GM19463 (cell line): ENCODE measurements at regions not wholly inside any gene's neighbourhood (a gene's known extent, or its start where the extent isn't known, plus 50 kb on each side); places are given as distances from the start of the nearest gene placed in this dataset.

Experiments used
- ATAC-seq: cut with Tn5 transposase; IDR thresholded peaks from one replicate; pipeline ENCODE4 v1.9.1; 2021; ENCODE audit warnings: mild to moderate bottlenecking, moderate library complexity; ENCODE audit not compliant: unreplicated experiment

DNA sequence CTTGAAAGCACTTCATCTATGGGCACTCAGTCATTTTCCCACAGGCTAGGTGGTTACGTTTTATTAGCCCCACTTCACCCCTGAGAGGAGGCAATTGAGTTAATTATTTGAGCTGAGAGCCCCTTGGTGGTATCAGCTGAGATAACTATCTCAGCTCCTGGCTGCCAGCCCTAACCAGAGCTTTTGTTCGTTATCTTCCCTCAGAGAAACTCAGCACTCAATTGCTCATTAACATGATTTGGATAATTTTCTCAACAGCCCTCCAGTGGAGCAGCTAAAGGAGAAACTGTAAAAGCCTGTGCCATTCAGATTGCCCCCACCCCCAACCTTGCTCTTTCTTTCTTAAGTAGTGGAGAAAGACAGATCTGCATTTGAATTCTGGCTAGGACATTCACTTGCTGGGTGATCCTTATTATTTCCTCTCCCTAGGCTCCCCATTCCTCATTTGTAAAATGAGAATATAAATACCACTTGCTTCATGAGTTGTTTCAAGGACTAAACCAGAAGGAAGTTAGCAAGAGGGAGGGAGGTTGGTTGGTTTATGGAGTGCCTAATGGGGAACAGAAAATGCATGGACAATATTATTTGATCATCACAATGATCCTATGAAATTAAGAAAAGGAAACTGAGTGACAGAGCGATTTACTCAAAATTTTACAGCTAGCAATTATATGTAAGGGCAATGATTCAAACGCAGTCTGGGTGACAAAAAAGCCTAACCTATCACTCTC is 218.7 kb upstream of the FGGY start:
- ATAC-seq, result no peak

DNA sequence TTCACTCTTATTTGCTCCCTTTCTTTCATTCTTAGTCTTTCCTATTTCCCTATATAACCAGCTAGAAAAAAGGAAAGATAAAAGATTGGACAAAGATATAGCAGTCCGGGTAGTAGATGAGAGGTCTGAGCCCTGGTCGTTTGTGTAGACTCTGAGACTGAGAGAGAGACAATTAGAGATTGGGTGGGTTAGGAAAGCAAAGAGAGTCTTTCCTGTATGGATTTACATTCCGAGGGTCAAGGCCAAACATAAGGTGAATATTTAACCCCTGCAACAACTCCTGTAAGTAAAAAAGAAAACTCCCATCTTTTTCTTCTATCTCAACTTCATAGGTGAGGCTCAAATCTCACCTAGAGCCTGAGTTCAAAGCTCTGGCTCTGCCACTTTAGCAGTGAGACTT is 218.0 kb upstream of the FGGY start:
- no peak for ATAC-seq

DNA sequence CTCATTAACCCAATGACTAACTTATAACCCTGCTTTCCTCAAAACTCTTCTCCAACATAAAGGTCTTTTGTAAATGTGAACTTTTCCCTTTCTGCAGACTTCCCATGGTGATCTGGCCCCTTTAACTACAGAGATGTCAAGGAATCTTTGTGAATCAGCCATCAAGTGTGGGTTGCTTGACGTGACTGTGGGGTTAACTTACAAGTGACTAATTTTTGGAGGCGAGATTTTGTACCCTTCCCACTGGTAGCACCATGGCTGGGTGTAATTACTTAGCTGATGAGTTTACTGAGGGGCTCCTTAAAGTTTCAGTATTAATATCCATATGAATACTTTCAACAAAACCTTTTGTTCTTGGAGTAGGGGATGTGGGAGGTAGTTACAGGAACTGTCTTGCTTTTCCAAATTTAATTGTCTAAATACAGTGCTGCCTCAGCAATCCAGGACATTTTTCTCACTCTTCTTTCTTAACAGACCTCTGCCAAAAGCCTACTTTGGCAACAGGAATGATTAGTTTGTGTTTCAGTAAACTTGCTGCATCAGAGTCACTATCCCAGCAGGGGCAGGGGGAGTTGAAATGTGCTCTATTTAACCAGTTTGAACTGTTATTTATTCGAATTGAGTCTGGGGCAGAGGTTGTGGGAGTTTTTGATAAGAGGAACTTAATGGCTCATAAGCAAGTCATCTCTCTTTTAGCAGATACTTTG is 217.3 kb upstream of the FGGY start:
- ATAC-seq, result no peak

DNA sequence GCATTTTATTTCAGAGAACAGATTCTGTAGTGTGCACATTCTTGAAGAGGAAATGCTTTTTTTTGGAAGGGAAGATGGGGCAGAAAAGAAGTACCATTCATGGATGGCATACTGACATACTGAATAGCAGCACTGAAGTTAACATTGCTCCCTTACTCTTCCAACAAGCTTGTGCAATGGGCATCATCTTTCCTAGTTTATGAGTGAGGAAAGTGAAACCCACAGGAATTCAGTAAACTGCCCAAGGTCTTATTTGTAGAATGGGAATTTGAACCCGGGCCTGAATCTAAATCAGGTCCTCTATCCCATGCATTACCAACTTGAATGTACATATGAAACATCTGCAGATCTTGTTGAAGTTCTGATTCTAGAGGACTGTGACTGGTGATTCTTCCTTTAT is 215.7 kb upstream of the FGGY start:
- ATAC-seq, result no peak

DNA sequence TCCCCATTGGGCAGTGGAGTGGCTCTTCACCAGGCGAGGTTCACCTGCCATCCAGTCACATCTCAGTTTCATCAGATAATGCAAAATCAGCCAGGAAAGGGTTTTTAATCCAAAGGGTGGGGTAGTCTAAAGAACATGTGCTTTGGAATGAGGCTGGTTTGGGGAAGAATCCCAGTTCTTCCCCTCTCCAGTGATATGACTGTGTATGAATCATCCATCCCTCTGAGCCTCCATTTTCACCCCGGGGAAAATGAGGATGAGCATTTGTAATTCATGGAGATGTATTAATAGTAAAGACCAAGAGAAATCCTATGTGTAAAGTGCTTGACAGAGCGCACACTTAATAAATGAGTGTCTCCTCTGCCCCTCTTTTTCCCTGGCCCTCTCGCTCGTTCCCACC is 215.1 kb upstream of the FGGY start:
- ATAC-seq, result no peak

DNA sequence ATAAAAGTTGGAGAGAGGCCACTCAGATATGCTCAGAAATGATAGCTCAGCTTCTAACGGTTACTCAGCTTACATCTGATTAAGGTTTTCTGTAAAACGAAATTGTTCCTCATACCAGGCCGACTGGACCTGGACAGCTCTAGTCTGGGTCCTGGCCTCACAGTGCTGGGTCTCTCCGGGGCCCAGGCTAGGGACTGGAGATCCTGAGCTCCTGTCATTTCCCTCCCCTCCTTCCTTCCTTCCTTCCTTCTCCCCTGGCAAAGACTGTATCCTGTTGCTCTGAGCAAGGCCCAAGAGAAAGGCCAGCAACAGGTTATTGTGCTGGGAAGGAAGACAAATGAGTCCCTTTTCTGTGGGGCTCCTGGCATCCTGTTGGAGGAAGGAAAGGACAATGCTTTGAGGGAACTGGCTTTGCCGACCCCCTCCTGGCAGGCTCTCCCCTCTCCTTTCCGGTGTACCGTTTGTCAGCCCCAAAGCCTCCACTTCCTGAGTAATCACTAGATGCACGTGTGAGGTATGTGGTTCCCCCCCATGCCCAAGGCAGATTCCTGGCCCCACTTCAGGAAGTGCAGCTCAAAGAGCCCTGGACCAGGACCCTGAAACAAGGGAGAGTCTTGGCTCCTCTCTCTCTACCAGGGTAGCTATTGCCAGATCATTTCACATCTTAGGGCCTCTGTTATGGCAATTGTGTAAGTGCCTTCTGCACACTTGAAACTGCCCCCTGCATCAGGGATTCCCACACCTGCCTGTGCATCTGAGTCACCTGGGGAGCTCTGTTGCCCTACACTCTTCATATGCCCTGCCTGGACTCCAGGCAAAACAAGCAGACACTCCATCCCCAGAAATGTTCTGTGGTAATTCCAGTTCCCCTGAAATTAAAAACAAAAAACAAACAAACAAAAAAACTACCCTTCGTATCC is 212.7 kb upstream of the FGGY start:
- no peak for ATAC-seq

DNA sequence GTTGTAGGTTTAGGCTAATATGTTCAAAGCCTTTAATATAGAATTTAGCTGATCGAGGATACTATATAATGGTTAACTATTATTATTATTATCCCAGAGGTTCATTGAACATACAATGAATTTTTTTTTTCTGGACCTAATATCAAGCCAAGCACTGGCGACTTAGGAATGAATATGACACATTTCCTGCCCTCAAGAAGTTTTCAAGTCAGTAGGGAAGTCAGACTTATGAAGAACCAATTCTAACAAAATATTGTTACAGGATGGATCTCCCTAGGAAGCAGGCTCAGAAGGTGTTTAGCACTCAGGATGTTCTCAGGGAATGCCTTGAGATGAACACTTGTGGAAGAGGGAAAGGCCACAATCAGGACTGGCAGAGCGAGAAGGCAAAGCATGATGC is 211.8 kb upstream of the FGGY start:
- no peak for ATAC-seq

DNA sequence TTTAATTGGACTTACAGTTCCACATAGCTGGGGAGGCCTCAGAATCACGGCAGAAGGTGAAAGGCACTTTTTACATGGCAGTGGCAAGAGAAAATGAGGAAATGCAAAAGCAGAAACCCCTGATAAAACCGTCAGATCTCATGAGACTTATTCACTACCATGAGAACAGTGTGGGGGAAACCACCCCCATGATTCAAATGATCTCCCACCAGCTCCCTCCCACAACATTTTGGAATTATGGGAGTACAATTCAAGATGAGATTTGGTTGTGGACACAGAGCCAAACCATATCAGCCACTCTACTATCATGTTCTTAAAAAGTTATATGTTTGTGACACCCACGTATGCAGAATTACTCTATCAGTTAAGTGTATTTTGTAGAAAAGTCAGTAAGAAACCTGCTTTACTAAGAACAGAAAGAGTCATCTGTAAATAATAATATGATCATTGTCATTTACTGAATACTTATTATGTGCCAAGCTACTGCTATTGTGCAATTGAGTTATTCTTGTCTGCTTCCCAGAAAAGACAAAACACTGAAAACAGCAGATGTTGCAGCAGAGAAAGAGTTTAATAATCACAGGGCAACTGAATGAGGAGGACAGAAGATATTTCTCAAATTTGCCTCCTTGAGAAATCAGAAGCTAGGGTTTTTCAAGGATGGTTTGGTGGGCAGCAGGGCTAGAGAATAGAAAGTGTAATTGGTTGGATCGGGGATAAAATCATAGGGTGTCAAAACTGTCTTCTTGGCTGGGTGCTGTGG is 207.7 kb upstream of the FGGY start:
- no peak for ATAC-seq

DNA sequence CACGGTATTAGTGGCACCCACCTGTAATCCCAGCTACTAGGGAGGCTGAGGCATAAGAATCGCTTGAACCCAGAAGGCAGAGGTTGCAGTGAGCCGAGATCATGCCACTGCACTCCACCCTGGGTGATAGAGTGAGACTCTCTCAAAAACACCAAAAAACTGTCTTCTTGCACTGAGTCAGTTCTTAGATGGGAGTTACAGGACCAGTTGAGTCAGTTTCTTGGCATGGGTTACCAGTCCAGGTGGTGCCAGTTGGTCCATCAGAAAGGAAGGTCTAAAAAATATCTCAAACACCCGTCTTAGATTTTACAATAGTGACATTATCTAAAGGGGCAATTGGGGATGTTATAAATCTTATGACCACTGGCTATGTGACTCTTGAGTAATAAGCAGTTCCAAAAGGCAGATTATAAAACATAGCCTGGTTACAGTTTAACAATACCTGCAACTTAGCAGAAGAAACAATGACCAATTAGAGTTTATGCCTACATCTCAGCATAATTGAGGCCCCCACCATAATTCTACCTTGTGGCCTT is 206.9 kb upstream of the FGGY start:
- ATAC-seq, result no peak

DNA sequence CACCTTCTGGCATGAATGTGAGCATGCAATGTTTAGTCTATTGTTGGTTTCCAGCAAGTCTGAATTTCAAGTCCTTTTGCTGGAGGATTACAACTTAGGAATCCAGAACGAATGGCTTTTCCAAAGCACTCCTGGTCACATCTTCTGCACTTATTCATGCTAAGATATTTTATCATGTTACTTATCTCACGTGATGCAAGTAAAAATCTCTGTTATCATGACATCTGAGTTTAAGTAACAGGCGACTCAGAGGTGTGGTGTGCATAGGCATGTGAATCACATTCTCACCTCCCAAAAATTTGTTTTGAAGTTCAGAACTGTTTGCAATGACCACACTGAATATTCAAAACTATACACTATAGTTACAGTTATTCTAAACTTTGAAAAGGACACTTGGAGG is 204.8 kb upstream of the FGGY start:
- no peak for ATAC-seq

DNA sequence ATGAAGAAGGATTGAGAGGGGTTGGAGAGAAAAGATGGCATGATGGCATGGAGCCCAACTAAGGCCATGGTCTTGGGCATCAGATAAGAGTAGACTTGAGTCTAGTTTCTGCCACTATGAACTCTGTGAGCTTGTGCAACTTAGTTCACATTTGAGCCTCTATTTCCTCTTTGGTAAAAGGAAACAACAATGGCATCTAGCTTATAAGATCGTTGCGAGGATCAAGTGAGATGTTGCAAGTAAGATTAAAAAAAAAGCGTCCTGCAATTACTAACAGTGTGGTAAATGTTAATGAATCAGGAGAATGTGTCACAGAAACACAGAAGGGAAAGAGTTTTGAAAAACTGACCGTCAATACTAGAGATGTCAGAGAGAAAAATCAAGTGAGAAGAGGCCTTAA is 202.9 kb upstream of the FGGY start:
- no peak for ATAC-seq

DNA sequence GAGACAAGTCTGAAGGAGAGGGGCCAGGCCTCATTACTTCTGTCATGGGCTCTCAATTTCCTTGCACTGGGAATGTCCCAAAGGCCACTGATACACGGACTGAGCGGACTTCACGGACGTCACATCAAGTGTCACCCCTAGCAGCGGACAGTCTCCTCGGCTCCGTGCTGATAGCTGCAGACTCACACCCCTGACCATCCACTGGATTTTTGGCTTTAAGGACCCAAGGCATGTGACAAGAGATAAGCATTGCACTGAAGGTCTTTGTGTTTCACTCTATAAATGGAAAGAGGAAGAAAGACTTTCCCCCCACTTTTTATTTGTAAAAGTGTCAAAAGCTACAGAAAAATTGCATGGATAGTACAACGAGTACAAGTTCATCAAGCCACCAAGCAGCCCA is 200.4 kb upstream of the FGGY start:
- ATAC-seq, result no peak

DNA sequence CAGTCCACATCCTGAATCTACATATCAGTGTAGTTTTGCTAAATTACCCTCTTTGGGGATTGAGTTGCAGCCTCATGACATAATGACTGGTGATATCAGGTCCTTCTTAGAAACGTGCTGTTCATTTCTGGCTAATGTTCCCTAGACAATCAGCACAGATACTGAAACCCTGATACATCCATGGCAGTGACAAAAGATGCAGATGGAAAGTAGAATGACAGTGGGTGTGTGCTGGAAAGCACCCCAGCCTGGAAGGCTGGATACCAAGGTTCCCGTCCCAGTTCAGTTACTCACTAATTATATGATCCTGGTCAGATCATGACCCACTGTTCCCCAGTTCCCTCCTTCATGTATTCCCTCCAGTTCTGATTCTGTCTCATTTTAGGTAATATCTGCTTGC is 198.2 kb upstream of the FGGY start:
- no peak for ATAC-seq

DNA sequence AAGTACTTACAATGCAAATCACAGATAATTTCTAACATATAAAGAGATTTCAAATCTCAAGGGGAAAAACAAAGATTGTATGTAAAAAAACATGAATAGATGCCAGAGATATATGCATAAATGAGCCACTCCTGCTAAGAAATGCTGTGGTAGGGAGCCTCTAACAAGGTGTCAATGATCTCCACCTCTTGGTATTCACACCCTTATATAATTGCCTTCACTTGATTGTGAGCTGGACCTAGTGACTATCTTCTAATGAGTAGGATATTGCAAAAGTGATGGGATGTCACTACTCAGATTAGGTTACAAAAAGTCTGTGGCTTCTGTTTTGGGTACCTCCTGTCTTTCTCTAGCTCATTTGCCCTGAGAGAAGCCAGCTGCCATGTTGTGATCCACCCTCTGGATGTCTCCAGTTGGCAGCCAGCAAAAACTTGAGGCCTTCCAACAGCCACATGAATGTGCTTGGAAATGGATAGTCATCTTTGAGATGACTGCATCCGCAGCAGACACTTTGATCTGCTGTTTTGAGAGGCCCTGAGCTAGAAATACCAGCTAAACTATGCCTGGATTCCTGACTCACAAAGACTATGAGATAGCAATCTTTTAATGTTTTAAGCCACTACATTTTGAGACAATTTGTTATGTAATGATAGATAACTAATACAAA is 196.1 kb upstream of the FGGY start:
- ATAC-seq, result no peak

DNA sequence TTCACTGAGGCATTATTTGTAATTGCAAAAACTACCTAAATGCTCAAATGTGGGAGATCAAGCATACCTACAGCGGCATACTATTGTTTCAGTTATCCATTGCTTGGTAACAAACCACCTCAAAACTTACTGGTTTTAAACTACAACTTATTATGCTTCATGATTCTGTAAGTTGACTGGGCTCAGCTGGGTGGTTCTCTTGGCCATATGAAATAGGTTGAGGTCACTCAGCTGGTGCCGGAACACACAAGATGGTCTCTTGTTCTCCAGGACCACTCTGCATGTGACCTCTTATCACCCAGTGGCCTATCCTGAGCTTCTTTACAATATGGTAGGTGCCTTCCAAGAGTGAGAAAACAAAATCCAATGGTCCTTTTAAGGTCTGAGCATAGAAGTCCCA is 195.4 kb upstream of the FGGY start:
- ATAC-seq, result no peak

DNA sequence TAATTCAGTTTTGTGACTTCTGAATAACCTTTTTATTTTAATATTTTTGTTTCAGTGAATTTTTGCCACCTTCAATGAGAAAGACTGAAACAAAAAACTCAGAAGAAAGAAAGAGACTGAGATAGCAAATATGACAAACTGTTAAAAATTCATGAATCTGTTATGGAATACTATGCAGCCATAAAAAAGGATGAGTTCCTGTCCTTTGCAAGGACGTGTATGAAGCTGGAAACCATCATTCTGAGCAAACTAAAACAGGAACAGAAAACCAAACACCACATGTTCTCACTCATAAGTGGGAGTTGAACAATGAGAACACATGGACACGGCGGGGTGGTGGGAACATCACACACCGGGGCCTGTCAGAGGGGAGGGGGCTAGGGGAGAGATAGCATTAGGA is 193.4 kb upstream of the FGGY start:
- no peak for ATAC-seq

DNA sequence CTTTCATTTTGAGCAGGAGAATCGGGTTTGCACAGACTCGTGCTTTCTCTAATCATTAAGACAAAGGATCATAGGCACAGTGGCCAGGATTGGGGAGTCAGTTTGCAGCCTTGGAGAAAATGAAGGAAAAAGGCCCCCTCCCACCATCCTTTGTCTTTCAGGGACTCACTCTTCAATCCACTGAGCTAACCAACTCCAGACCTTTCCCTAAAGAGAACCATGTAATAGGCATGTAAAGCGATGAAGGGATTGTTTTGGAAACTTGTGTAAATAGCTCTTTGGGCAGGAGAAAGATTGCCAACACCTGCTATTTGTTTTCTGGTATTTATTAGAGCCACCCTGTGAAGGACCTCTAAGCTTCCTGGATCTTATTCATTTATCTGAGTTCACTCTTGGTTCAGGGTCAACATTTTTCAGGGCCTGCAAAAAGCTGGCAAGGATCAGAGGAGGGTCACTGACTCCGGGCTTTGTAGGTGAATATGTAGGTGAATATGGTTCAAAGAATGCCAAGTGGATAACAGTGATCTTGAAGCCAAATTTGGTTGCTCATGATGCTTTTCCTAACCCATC is 192.6 kb upstream of the FGGY start:
- no peak for ATAC-seq

DNA sequence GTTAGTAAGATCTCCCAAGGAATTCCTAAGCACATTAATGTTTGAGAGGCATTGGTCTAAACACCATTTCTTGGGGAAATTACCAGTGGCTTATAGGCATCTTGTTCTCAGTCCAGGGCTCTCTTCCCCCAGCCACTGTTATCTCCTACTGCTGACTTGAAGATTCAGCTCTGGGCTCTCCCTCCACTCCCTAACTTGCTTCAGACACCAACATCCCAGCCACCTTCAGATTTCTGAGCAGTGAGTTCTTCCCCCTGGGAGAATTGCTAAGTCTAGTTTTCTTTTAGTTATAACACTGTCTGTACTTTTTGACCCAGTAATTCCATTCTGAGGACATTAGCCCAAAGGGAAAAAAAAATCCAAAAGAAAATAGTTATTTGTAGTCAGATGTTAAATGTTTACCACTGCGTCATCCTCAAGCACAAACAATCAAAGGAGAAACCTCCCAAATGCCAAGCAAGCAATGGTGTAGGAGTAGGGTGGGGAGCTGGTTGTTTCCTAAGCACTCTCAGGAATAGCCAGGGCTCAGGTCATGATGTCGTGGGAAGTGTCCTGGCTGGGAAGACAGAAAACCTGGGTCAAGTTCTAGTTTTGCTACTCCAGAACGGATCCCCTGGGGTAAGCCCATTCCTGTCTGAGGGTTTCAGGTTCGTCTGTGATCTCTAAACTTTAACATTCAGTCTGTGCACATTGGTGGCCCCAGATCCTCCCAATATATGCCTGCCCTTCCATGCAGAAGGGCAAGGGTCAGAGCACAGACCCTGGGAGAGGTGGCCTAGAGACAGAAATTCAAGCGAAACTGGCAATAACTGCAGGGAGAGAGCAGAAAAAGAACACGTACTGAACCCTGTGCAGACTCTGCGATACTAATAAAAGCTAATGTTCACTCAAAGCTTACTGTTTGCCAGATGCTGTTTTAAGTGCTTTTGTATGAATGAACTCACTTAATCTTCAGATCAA is 191.1 kb upstream of the FGGY start:
- ATAC-seq, result no peak

DNA sequence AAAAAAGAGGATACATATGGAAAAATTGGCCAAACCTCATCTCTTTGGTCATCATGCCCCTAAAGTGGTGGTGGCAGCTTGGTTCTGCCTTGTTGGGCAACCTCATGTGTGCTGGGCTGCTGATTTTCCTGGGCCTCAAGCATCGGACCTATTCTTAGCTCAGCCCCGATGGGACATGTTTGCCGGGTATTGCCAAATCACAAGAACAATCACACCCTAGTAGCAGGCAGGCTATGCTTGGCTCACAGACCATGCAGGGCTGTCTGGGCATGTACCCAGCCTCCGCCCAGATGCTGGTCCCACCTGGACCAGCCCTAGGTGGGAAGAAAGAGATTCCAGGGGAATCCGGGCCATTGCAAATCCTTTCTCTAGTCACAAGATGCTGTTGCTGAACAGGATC is 189.4 kb upstream of the FGGY start:
- ATAC-seq, result no peak
